WTC11 (cell line): ENCODE measurements at regions not wholly inside any gene's neighbourhood (a gene's known extent, or its start where the extent isn't known, plus 50 kb on each side); places are given as distances from the start of the nearest gene placed in this dataset.

Source experiments
- ATAC-seq: fragments of 200-7000 bp; cut with Tn5 transposase; 2 replicates; pipeline ENCODE4 v1.10.0; 2021; ENCODE audit warnings: mild to moderate bottlenecking, moderate library complexity
- CTCF ChIA-PET: fragments of 300-600 bp; sonication (Branson Sonifier 250); formaldehyde crosslinking; loops from one replicate; lab custom pipeline; 2021; ENCODE audit warnings: antibody characterized with exemption; lab: Charles Lee
- POLR2A ChIA-PET: fragments of 350-600 bp; sonication (Branson Sonifier 250); formaldehyde crosslinking; loops from one replicate; lab custom pipeline; 2021; ENCODE audit warnings: antibody characterized with exemption; lab: Charles Lee
- DNase-seq: peaks from one replicate; pipeline ENCODE4 v3.0.0; 2021; ENCODE audit warnings: low spot score
- H3K27ac Mint-ChIP-seq: 2 replicates; pipeline ENCODE4 v1.8.0; 2021; ENCODE audit warnings: mixed read lengths
- H3K27me3 Mint-ChIP-seq: 2 replicates; pipeline ENCODE4 v1.8.0; 2021; ENCODE audit warnings: low read depth, mild to moderate bottlenecking, moderate library complexity, mixed read lengths
- H3K36me3 Mint-ChIP-seq: 2 replicates; pipeline ENCODE4 v1.8.0; 2021; ENCODE audit warnings: mixed read lengths
- H3K4me1 Mint-ChIP-seq: 2 replicates; pipeline ENCODE4 v1.8.0; 2022; ENCODE audit warnings: mixed read lengths
- H3K4me3 Mint-ChIP-seq: 2 replicates; pipeline ENCODE4 v1.8.0; 2021; ENCODE audit warnings: mild to moderate bottlenecking, moderate library complexity, mixed read lengths
- H3K9me3 Mint-ChIP-seq: 2 replicates; pipeline ENCODE4 v1.8.0; 2021; ENCODE audit warnings: mixed read lengths
- CREM ChIP-seq: sonication (generic); formaldehyde crosslinking; IDR thresholded peaks from 2 replicates; pipeline ENCODE4 v1.8.1; 2022; ENCODE audit warnings: mild to moderate bottlenecking, missing genetic modification reagents, moderate library complexity
- FOXJ3 ChIP-seq: sonication (generic); formaldehyde crosslinking; IDR thresholded peaks from 2 replicates; pipeline ENCODE4 v1.9.0; 2021; ENCODE audit warnings: missing genetic modification reagents, mild to moderate bottlenecking, borderline replicate concordance
- FOXK1 ChIP-seq: sonication (generic); formaldehyde crosslinking; IDR thresholded peaks from 2 replicates; pipeline ENCODE4 v1.8.0; 2022; ENCODE audit warnings: mild to moderate bottlenecking, moderate library complexity, missing genetic modification reagents
- FOXP1 ChIP-seq: sonication (generic); formaldehyde crosslinking; IDR thresholded peaks from 2 replicates; pipeline ENCODE4 v1.8.0; 2022; ENCODE audit warnings: missing genetic modification reagents, mild to moderate bottlenecking, moderate library complexity, borderline replicate concordance
- JAZF1 ChIP-seq: fragments of 250-450 bp; sonication (Bioruptor Pico); IDR thresholded peaks from 2 replicates; pipeline ENCODE4 v1.9.0; 2021; ENCODE audit warnings: moderate library complexity, mild to moderate bottlenecking, inconsistent platforms
- KAT7 ChIP-seq: sonication (generic); formaldehyde crosslinking; IDR thresholded peaks from 2 replicates; pipeline ENCODE4 v1.8.1; 2023; ENCODE audit warnings: missing genetic modification reagents, mild to moderate bottlenecking, borderline replicate concordance
- MYBL2 ChIP-seq: sonication (generic); formaldehyde crosslinking; IDR thresholded peaks from 2 replicates; pipeline ENCODE4 v1.8.1; 2023; ENCODE audit warnings: mild to moderate bottlenecking, moderate library complexity, missing genetic modification reagents
- NFATC4 ChIP-seq: fragments of 250-450 bp; sonication (Bioruptor Pico); IDR thresholded peaks from 2 replicates; pipeline ENCODE4 v1.9.0; 2021; ENCODE audit warnings: mild to moderate bottlenecking
- NFYB ChIP-seq: sonication (generic); formaldehyde crosslinking; conservative IDR thresholded peaks from 2 replicates; pipeline ENCODE4 v1.8.0; 2022; ENCODE audit warnings: low read depth, missing genetic modification reagents
- NR3C1 ChIP-seq: sonication (generic); formaldehyde crosslinking; conservative IDR thresholded peaks from 2 replicates; pipeline ENCODE4 v1.8.1; 2023; ENCODE audit warnings: low read depth, mild to moderate bottlenecking, missing genetic modification reagents
- OVOL2 ChIP-seq: fragments of 250-450 bp; sonication (Bioruptor Pico); IDR thresholded peaks from 2 replicates; pipeline ENCODE4 v1.9.0; 2021; ENCODE audit warnings: mild to moderate bottlenecking, borderline replicate concordance
- RELA ChIP-seq: sonication (generic); formaldehyde crosslinking; IDR thresholded peaks from 2 replicates; pipeline ENCODE4 v1.8.1; 2022; ENCODE audit warnings: missing genetic modification reagents, mild to moderate bottlenecking, borderline replicate concordance
- SP1 ChIP-seq: sonication (generic); formaldehyde crosslinking; conservative IDR thresholded peaks from 2 replicates; pipeline ENCODE4 v1.8.1; 2022; ENCODE audit warnings: missing genetic modification reagents
- ZNF219 ChIP-seq: sonication (generic); formaldehyde crosslinking; IDR thresholded peaks from 2 replicates; pipeline ENCODE4 v1.8.0; 2023; ENCODE audit warnings: missing genetic modification reagents, mild to moderate bottlenecking, borderline replicate concordance
- ZNF423 ChIP-seq: fragments of 250-450 bp; sonication (Bioruptor Pico); IDR thresholded peaks from 2 replicates; pipeline ENCODE4 v2.1.2; 2022; ENCODE audit warnings: mild to moderate bottlenecking, moderate library complexity
- TF ChIP-seq, protein P1 (sequence below): fragments of 250-450 bp; sonication (Bioruptor Pico); IDR thresholded peaks from 2 replicates; pipeline ENCODE4 v1.9.0; 2021; ENCODE audit warnings: mild to moderate bottlenecking
- TF ChIP-seq, protein P2 (sequence below): fragments of 250-450 bp; sonication (Bioruptor Pico); conservative IDR thresholded peaks from 2 replicates; pipeline ENCODE4 v1.9.0; 2021; ENCODE audit warnings: mild to moderate bottlenecking
- TF ChIP-seq, protein P3 (sequence below): sonication (generic); formaldehyde crosslinking; IDR thresholded peaks from 2 replicates; pipeline ENCODE4 v1.8.1; 2022; ENCODE audit warnings: low read depth, missing genetic modification reagents, borderline replicate concordance
- TF ChIP-seq, protein P4 (sequence below): fragments of 250-450 bp; sonication (Bioruptor Pico); IDR thresholded peaks from 2 replicates; pipeline ENCODE4 v1.9.0; 2021; ENCODE audit warnings: mild to moderate bottlenecking
- TF ChIP-seq, protein P5 (sequence below): sonication (generic); formaldehyde crosslinking; IDR thresholded peaks from 2 replicates; pipeline ENCODE4 v1.8.1; 2023; ENCODE audit warnings: mild to moderate bottlenecking, missing genetic modification reagents

DNA sequence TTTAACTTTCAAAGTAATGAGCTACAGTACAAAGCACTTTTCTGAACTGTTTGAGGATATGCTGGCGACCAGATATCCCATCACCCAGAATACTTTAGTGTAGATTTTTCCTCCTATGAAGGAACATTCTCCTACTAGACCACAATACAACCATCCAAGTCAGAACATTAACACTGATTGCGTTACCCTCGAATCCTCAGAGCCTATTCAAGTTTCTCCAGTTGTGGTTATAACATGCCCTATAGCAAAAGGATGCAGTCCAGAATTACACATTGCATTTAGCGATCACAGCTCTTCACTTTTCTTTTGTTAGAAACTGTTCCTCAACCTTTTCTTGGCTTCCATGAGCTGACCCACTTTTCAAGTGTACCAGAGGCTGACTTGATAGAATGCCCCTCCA is 87.4 kb upstream of the SOX4 start:
- no peak for TF ChIP-seq NFYB
- TF ChIP-seq, protein P1, sequence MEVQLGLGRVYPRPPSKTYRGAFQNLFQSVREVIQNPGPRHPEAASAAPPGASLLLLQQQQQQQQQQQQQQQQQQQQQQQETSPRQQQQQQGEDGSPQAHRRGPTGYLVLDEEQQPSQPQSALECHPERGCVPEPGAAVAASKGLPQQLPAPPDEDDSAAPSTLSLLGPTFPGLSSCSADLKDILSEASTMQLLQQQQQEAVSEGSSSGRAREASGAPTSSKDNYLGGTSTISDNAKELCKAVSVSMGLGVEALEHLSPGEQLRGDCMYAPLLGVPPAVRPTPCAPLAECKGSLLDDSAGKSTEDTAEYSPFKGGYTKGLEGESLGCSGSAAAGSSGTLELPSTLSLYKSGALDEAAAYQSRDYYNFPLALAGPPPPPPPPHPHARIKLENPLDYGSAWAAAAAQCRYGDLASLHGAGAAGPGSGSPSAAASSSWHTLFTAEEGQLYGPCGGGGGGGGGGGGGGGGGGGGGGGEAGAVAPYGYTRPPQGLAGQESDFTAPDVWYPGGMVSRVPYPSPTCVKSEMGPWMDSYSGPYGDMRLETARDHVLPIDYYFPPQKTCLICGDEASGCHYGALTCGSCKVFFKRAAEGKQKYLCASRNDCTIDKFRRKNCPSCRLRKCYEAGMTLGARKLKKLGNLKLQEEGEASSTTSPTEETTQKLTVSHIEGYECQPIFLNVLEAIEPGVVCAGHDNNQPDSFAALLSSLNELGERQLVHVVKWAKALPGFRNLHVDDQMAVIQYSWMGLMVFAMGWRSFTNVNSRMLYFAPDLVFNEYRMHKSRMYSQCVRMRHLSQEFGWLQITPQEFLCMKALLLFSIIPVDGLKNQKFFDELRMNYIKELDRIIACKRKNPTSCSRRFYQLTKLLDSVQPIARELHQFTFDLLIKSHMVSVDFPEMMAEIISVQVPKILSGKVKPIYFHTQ (CRISPR knock-in tag), result no peak
- no peak for TF ChIP-seq FOXP1
- TF ChIP-seq FOXJ3, result no peak
- no peak for TF ChIP-seq SP1 (CRISPR knock-in tag)
- TF ChIP-seq, protein P2, sequence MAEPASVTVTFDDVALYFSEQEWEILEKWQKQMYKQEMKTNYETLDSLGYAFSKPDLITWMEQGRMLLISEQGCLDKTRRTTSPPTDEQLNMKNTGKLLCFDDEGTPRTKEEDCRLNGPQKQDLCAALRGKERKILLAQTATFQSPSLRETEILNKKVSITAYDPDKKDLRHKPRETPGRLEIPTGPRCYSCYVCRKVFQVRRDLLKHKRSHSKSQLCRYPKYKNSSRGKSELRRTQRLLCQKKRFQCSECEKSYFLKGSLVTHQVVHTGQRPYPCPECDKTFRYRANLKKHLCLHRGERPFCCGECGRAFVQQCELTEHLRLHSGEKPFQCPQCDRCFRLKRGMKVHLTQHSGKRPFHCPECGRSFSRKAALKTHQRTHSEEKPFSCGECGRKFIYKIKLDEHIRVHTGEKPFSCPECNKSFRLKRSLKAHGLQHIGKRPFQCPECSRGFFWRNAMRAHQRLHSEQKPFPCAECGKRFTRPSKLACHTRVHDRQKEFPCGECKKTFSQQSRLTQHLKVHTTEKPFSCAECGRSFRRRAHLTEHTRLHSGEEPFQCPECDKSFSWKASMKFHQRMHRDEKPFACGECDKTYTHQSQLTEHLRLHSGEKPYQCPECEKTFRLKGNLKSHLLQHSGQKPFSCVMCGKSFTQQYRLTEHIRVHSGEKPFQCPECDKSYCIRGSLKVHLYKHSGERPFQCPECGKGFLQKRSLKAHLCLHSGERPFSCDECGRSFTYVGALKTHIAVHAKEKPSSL (CRISPR knock-in tag), result no peak
- TF ChIP-seq FOXK1 (CRISPR knock-in tag), result no peak
- no peak for TF ChIP-seq ZNF423 (CRISPR knock-in tag)
- TF ChIP-seq, protein P3, sequence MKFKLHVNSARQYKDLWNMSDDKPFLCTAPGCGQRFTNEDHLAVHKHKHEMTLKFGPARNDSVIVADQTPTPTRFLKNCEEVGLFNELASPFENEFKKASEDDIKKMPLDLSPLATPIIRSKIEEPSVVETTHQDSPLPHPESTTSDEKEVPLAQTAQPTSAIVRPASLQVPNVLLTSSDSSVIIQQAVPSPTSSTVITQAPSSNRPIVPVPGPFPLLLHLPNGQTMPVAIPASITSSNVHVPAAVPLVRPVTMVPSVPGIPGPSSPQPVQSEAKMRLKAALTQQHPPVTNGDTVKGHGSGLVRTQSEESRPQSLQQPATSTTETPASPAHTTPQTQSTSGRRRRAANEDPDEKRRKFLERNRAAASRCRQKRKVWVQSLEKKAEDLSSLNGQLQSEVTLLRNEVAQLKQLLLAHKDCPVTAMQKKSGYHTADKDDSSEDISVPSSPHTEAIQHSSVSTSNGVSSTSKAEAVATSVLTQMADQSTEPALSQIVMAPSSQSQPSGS (CRISPR knock-in tag), result no peak
- no peak for TF ChIP-seq KAT7 (CRISPR knock-in tag)
- no peak for TF ChIP-seq JAZF1
- TF ChIP-seq NR3C1 (CRISPR knock-in tag), result no peak
- TF ChIP-seq, protein P4, sequence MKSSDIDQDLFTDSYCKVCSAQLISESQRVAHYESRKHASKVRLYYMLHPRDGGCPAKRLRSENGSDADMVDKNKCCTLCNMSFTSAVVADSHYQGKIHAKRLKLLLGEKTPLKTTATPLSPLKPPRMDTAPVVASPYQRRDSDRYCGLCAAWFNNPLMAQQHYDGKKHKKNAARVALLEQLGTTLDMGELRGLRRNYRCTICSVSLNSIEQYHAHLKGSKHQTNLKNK (CRISPR knock-in tag), result no peak
- TF ChIP-seq NFATC4 (CRISPR knock-in tag), result no peak
- TF ChIP-seq MYBL2 (CRISPR knock-in tag), result no peak
- TF ChIP-seq RELA (CRISPR knock-in tag), result no peak
- no peak for TF ChIP-seq ZNF219 (CRISPR knock-in tag)
- TF ChIP-seq, protein P5, sequence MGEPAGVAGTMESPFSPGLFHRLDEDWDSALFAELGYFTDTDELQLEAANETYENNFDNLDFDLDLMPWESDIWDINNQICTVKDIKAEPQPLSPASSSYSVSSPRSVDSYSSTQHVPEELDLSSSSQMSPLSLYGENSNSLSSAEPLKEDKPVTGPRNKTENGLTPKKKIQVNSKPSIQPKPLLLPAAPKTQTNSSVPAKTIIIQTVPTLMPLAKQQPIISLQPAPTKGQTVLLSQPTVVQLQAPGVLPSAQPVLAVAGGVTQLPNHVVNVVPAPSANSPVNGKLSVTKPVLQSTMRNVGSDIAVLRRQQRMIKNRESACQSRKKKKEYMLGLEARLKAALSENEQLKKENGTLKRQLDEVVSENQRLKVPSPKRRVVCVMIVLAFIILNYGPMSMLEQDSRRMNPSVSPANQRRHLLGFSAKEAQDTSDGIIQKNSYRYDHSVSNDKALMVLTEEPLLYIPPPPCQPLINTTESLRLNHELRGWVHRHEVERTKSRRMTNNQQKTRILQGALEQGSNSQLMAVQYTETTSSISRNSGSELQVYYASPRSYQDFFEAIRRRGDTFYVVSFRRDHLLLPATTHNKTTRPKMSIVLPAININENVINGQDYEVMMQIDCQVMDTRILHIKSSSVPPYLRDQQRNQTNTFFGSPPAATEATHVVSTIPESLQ, result no peak
- no peak for TF ChIP-seq OVOL2 (CRISPR knock-in tag)
- no peak for TF ChIP-seq CREM (CRISPR knock-in tag)
- Mint-ChIP-seq H3K9me3 (peaks cover 4% of the 10 kb centered on the region; the same call in 1 of the 2 replicates), H3K4me3 (no peak overlapping the region), H3K4me1 (no peaks in the 10 kb centered on the region), H3K27me3 (no peaks in the 10 kb centered on the region), H3K36me3 (no peaks in the 10 kb centered on the region), H3K27ac (no peak overlapping the region)
- CTCF ChIA-PET, result interaction anchor here (0.6 kb wide), 1 partner anchor 1635 kb away, joined by 3 read pairs; no protein-coding TSS in a partner anchor
- DNase-seq (no peak), ATAC-seq (no peak)
- POLR2A ChIA-PET, result no interaction called here
